A549 (cell line): ENCODE measurements at regions not wholly inside any gene's neighbourhood (a gene's known extent, or its start where the extent isn't known, plus 50 kb on each side); places are given as distances from the start of the nearest gene placed in this dataset.

Experiments used
- ATAC-seq, 2 experiments: fragments of 200-7000 bp in 1 of 2; fragments of >200 bp in 1 of 2; cut with Nextera tagmentation in 1 of 2; cut with Tn5 transposase in 1 of 2; 3 replicates each; pipeline versions ENCODE4 v1.8.0 to v1.9.1; 2018 to 2020; ENCODE audit warnings: mild to moderate bottlenecking in 1 of 2, moderate library complexity in 1 of 2
- CTCF ChIA-PET: fragments of 300-600 bp; sonication (Branson Sonifier 250); formaldehyde crosslinking; extraction: SDS; loops from one replicate; lab custom pipeline; 2021; ENCODE audit warnings: antibody characterized with exemption, inconsistent platforms; lab: Yijun Ruan, JAX
- POLR2A ChIA-PET: fragments of 350-600 bp; formaldehyde crosslinking; extraction: SDS; loops from one replicate; lab custom pipeline; 2021; ENCODE audit warnings: antibody characterized with exemption, inconsistent platforms; lab: Yijun Ruan, JAX
- DNase-seq, 2 experiments: peaks; one replicate each; pipeline versions ENCODE4 v3.0.0 to v3.0.0-alpha.2; 2011 to 2016; ENCODE audit warnings: low read depth in 1 of 2, low spot score in 1 of 2
- FAIRE-seq: peaks from 2 replicates; lab custom pipeline; 2011; peaks lifted over from hg19 to GRCh38; lab: Jason Lieb, UNC
- H3K27ac ChIP-seq, 2 experiments: fragments of >200 bp; sonication (Bioruptor Twin); formaldehyde crosslinking; 3 replicates each; pipeline ENCODE4 v1.5.1; 2016 to 2017
- H3K4me1 ChIP-seq: fragments of >200 bp; sonication (Bioruptor Twin); formaldehyde crosslinking; 3 replicates; pipeline ENCODE4 v1.6.1; 2016
- H3K4me2 ChIP-seq: fragments of >200 bp; sonication (Bioruptor Twin); formaldehyde crosslinking; 3 replicates; pipeline ENCODE4 v1.6.1; 2016
- H3K4me3 ChIP-seq: fragments of >200 bp; sonication (Bioruptor Twin); formaldehyde crosslinking; 3 replicates; pipeline ENCODE4 v1.5.1; 2016
- H3K9me3 ChIP-seq: fragments of >200 bp; sonication (Bioruptor Twin); formaldehyde crosslinking; 3 replicates; pipeline ENCODE4 v1.6.1; 2016
- EHF ChIP-seq: fragments of 250-450 bp; sonication (Bioruptor Pico); IDR thresholded peaks from 2 replicates; pipeline ENCODE4 v1.5.0; 2020; ENCODE audit warnings: mild to moderate bottlenecking
- EHMT2 ChIP-seq: fragments of 200-600 bp; sonication (generic); IDR thresholded peaks from 2 replicates; pipeline ENCODE4 v1.6.1; 2016; ENCODE audit warnings: antibody characterized with exemption, low read depth, mild to moderate bottlenecking, moderate library complexity
- EP300 ChIP-seq, 2 experiments: fragments of >200 bp; sonication (Bioruptor Twin); formaldehyde crosslinking; IDR thresholded peaks; 2 replicates in 1 of 2; 3 replicates in 1 of 2; pipeline ENCODE4 v1.6.1; 2016 to 2017
- ESRRA ChIP-seq: fragments of 150-350 bp; IDR thresholded peaks from 2 replicates; pipeline ENCODE4 v1.6.1; 2014; ENCODE audit warnings: mild to moderate bottlenecking, low read length, borderline replicate concordance
- FOSL2 ChIP-seq, 2 experiments: fragments of 450-650 bp in 1 of 2; fragments of >200 bp in 1 of 2; sonication (Bioruptor Twin) in 1 of 2; formaldehyde crosslinking; IDR thresholded peaks; 2 replicates each; pipeline versions ENCODE4 v1.5.0 to v1.6.1; 2016 to 2020; ENCODE audit warnings: mild to moderate bottlenecking in 1 of 2, moderate library complexity in 1 of 2
- FOXS1 ChIP-seq: fragments of 250-450 bp; sonication (Bioruptor Pico); IDR thresholded peaks from 2 replicates; pipeline ENCODE4 v1.5.0; 2020; ENCODE audit warnings: mild to moderate bottlenecking, moderate library complexity
- GATA3 ChIP-seq: IDR thresholded peaks from 2 replicates; pipeline ENCODE4 v1.6.1; 2012; ENCODE audit warnings: borderline replicate concordance
- HDAC2 ChIP-seq: fragments of 200-600 bp; sonication (generic); IDR thresholded peaks from 2 replicates; pipeline ENCODE4 v1.6.1; 2016
- HOXA7 ChIP-seq: fragments of 250-450 bp; sonication (Bioruptor Pico); IDR thresholded peaks from 2 replicates; pipeline ENCODE4 v1.5.0; 2020; ENCODE audit warnings: mild to moderate bottlenecking, moderate library complexity
- HOXB13 ChIP-seq: fragments of 250-450 bp; sonication (Bioruptor Pico); IDR thresholded peaks from 2 replicates; pipeline ENCODE4 v1.5.0; 2020; ENCODE audit warnings: low read depth, mild to moderate bottlenecking, moderate library complexity
- HOXB5 ChIP-seq: fragments of 250-450 bp; sonication (Bioruptor Pico); IDR thresholded peaks from 2 replicates; pipeline ENCODE4 v1.5.0; 2020; ENCODE audit warnings: mild to moderate bottlenecking, moderate library complexity
- JUN ChIP-seq, 2 experiments: fragments of >200 bp; sonication (Bioruptor Twin); formaldehyde crosslinking; IDR thresholded peaks; 2 replicates in 1 of 2; 3 replicates in 1 of 2; pipeline ENCODE4 v1.6.1; 2016 to 2017
- JUNB ChIP-seq: fragments of >200 bp; sonication (Bioruptor Twin); formaldehyde crosslinking; IDR thresholded peaks from 2 replicates; pipeline ENCODE4 v1.6.1; 2016
- KDM5A ChIP-seq: fragments of 200-600 bp; sonication (generic); IDR thresholded peaks from 2 replicates; pipeline ENCODE4 v1.6.1; 2016; ENCODE audit warnings: antibody characterized with exemption, mild to moderate bottlenecking
- MAFK ChIP-seq: fragments of 450-650 bp; IDR thresholded peaks from 2 replicates; pipeline ENCODE4 v1.6.1; 2014; ENCODE audit not compliant: partially characterized antibody
- MAZ ChIP-seq: fragments of 150-350 bp; IDR thresholded peaks from 2 replicates; pipeline ENCODE4 v1.6.1; 2014; ENCODE audit warnings: antibody characterized with exemption, low read depth, low read length, borderline replicate concordance
- MYC ChIP-seq: IDR thresholded peaks from 2 replicates; pipeline ENCODE4 v1.6.1; 2012; ENCODE audit warnings: mild to moderate bottlenecking, inconsistent platforms, low read length, improper control_type of control experiment, borderline replicate concordance
- NR3C1 ChIP-seq: fragments of >200 bp; sonication (Bioruptor Twin); formaldehyde crosslinking; IDR thresholded peaks from 3 replicates; pipeline ENCODE4 v1.6.1; 2017
- PHF8 ChIP-seq: fragments of 200-600 bp; sonication (generic); IDR thresholded peaks from 2 replicates; pipeline ENCODE4 v1.6.1; 2016; ENCODE audit warnings: low read depth, mild to moderate bottlenecking, antibody characterized with exemption, moderate library complexity, borderline replicate concordance
- POLR2A ChIP-seq: IDR thresholded peaks from 2 replicates; pipeline ENCODE4 v1.6.1; 2012; ENCODE audit warnings: mild to moderate bottlenecking, low read length
- RCOR1 ChIP-seq: fragments of 150-350 bp; IDR thresholded peaks from 2 replicates; pipeline ENCODE4 v1.6.1; 2014; ENCODE audit warnings: antibody characterized with exemption, low read length, low read depth
- RFX5 ChIP-seq: fragments of 450-650 bp; IDR thresholded peaks from 2 replicates; pipeline ENCODE4 v1.7.1; 2014; ENCODE audit warnings: antibody characterized with exemption, mild to moderate bottlenecking, moderate library complexity
- RNF2 ChIP-seq: fragments of 200-600 bp; sonication (generic); IDR thresholded peaks from 2 replicates; pipeline ENCODE4 v1.6.1; 2016; ENCODE audit warnings: low read depth, mild to moderate bottlenecking, antibody characterized with exemption, moderate library complexity, borderline replicate concordance
- SREBF2 ChIP-seq: fragments of 450-650 bp; IDR thresholded peaks from 2 replicates; pipeline ENCODE4 v1.6.1; 2014; ENCODE audit warnings: mild to moderate bottlenecking, moderate library complexity
- ZC3H11A ChIP-seq: fragments of 450-650 bp; IDR thresholded peaks from 2 replicates; pipeline ENCODE4 v1.6.1; 2014; ENCODE audit warnings: antibody characterized with exemption, mild to moderate bottlenecking
- ZFP36 ChIP-seq: fragments of 450-650 bp; IDR thresholded peaks from 2 replicates; pipeline ENCODE4 v1.6.1; 2014; ENCODE audit warnings: borderline replicate concordance; ENCODE audit not compliant: partially characterized antibody
- ZNF302 ChIP-seq: fragments of 250-450 bp; sonication (Bioruptor Pico); IDR thresholded peaks from 2 replicates; pipeline ENCODE4 v1.9.0; 2021; ENCODE audit warnings: inconsistent platforms, mild to moderate bottlenecking, moderate library complexity
- WGBS: methylation state at CpG from one replicate; pipeline ENCODE4 v1.1.6; 2017; ENCODE audit errors: missing lambda C conversion rate; 5-methylcytosine and 5-hydroxymethylcytosine counted together
- TF ChIP-seq, protein P1 (sequence below): IDR thresholded peaks from 2 replicates; pipeline ENCODE4 v1.6.1; 2012; ENCODE audit warnings: low read depth, borderline replicate concordance
- TF ChIP-seq, protein P2 (sequence below): fragments of 450-650 bp; IDR thresholded peaks from 2 replicates; pipeline ENCODE4 v1.6.1; 2014; ENCODE audit warnings: antibody characterized with exemption
- TF ChIP-seq, protein P3 (sequence below): fragments of 250-450 bp; sonication (Bioruptor Pico); IDR thresholded peaks from 2 replicates; pipeline ENCODE4 v1.5.0; 2020; ENCODE audit warnings: low read depth, mild to moderate bottlenecking, moderate library complexity
- TF ChIP-seq, protein P4 (sequence below): fragments of >200 bp; sonication (Bioruptor Twin); formaldehyde crosslinking; IDR thresholded peaks from 3 replicates; pipeline ENCODE4 v1.6.1; 2016

DNA sequence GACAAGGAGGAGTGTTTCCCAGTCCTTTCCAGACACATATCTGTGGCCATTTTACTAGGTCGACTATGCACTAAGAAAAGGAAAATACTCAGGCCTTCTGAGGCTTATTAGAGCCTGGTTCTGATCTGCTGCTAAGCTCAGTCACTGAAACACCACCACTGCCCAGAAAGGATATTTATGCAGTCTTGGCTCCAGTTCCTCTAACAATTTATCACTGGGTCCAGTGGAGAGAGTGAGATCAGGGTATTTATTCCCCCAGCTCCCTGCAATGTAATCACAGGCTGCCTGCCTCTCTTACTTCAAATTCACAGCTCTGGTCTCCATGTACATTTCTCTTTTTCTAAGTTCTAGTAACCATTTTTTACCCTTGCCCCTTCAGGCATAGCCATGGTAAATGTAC is 81.6 kb upstream of the INPP4B start:
- Histone ChIP-seq H3K27ac (no peak overlapping the region), H3K4me3 (no peak overlapping the region), H3K4me1 (no peaks in the 10 kb centered on the region), H3K4me2 (no peak overlapping the region), H3K9me3 (no peaks in the 10 kb centered on the region)
- WGBS, result 0% methylated on average over 1 of the region's 1 CpG
- ChIA-PET CTCF (no interaction called here), POLR2A (no interaction called here)
- TF ChIP-seq RFX5, result no peak
- TF ChIP-seq JUNB, result no peak
- TF ChIP-seq PHF8, result no peak
- TF ChIP-seq EP300 (IDR thresholded peaks at IDR 0.05), result no peak
- TF ChIP-seq SREBF2, result no peak
- no peak for TF ChIP-seq FOXS1 (CRISPR knock-in tag)
- no peak for TF ChIP-seq ZFP36
- no peak for TF ChIP-seq HDAC2
- no peak for TF ChIP-seq ESRRA
- no peak for TF ChIP-seq MAZ
- no peak for TF ChIP-seq RNF2
- no peak for TF ChIP-seq HOXB13 (CRISPR knock-in tag)
- TF ChIP-seq, protein P1, sequence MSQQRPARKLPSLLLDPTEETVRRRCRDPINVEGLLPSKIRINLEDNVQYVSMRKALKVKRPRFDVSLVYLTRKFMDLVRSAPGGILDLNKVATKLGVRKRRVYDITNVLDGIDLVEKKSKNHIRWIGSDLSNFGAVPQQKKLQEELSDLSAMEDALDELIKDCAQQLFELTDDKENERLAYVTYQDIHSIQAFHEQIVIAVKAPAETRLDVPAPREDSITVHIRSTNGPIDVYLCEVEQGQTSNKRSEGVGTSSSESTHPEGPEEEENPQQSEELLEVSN, result no peak
- no peak for TF ChIP-seq FOSL2 (IDR thresholded peaks at IDR 0.05)
- TF ChIP-seq FOSL2 (CRISPR knock-in tag; IDR thresholded peaks at IDR 0.05), result no peak
- ATAC-seq (no peak), DNase-seq (no peak), FAIRE-seq (no peak)

DNA sequence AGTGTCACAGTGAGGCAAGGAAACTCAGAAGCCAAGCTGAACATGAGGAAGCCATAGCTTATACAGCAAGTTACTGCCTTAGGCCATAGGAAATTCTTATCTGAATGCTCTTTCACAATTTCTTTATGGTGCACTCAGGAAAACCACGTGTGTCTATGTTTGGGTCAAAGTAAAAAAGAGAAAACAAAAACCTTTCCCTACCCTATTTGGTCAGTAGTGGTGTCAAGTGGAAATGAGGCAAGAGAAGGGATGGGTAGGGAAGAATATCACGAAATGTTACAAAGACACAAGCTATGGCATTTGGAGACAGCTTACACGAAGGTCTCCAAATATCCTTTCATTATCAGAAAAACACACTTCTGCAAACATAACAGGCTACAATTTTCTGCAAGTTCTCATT is 83.4 kb upstream of the INPP4B start:
- Histone ChIP-seq H3K4me1 (no peaks in the 10 kb centered on the region), H3K9me3 (no peaks in the 10 kb centered on the region), H3K27ac (no peak overlapping the region), H3K4me3 (no peak overlapping the region), H3K4me2 (no peak overlapping the region)
- ATAC-seq (no peak), FAIRE-seq (no peak), DNase-seq (no peak)
- ChIA-PET CTCF (no interaction called here), POLR2A (no interaction called here)
- 11% methylated on average over 3 of the region's 3 CpGs for WGBS
- TF ChIP-seq RNF2, result no peak
- TF ChIP-seq, protein P2, sequence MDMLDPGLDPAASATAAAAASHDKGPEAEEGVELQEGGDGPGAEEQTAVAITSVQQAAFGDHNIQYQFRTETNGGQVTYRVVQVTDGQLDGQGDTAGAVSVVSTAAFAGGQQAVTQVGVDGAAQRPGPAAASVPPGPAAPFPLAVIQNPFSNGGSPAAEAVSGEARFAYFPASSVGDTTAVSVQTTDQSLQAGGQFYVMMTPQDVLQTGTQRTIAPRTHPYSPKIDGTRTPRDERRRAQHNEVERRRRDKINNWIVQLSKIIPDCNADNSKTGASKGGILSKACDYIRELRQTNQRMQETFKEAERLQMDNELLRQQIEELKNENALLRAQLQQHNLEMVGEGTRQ, result no peak
- no peak for TF ChIP-seq MYC
- no peak for TF ChIP-seq PHF8
- TF ChIP-seq MAFK, result no peak
- no peak for TF ChIP-seq NR3C1
- TF ChIP-seq, protein P3, sequence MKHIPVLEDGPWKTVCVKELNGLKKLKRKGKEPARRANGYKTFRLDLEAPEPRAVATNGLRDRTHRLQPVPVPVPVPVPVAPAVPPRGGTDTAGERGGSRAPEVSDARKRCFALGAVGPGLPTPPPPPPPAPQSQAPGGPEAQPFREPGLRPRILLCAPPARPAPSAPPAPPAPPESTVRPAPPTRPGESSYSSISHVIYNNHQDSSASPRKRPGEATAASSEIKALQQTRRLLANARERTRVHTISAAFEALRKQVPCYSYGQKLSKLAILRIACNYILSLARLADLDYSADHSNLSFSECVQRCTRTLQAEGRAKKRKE (CRISPR knock-in tag), result no peak
- TF ChIP-seq EHMT2, result no peak
- no peak for TF ChIP-seq KDM5A

DNA sequence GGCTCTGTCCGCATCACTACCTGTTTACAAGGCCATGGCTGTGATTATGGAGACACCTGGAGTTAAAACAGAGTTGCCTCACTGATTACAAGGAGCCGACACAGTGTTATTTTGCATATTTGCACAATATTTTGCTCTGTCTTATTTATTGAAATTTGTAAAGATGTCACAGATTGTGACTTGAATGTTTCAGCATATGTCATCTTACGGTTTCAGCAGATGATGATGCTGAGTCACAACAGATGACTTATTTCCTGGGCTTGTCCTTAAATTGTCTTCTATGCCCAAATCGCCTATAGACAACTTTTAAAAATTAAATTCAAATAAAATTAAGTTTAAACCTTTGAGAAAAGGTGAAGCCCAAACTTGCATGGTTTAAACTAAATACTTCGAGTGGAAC is 87.1 kb upstream of the INPP4B start:
- ChIA-PET CTCF (no interaction called here), POLR2A (no interaction called here)
- H3K9me3 ChIP-seq, result no peaks in the 10 kb centered on the region
- H3K4me2 ChIP-seq, result no peak overlapping the region
- H3K4me3 ChIP-seq, result no peak overlapping the region
- no peaks in the 10 kb centered on the region for H3K4me1 ChIP-seq
- no peak overlapping the region for H3K27ac ChIP-seq
- TF ChIP-seq ZNF302 (no peak), HOXA7 (no peak), JUN (IDR thresholded peaks at IDR 0.05) (no peak), GATA3 (no peak), JUNB (no peak), EHF (CRISPR knock-in tag) (no peak), POLR2A (no peak), PHF8 (no peak), FOSL2 (IDR thresholded peaks at IDR 0.05) (no peak), FOSL2 (CRISPR knock-in tag; IDR thresholded peaks at IDR 0.05) (no peak), RCOR1 (no peak), ZC3H11A (no peak), HOXB5 (CRISPR knock-in tag) (no peak)
- TF ChIP-seq, protein P4, sequence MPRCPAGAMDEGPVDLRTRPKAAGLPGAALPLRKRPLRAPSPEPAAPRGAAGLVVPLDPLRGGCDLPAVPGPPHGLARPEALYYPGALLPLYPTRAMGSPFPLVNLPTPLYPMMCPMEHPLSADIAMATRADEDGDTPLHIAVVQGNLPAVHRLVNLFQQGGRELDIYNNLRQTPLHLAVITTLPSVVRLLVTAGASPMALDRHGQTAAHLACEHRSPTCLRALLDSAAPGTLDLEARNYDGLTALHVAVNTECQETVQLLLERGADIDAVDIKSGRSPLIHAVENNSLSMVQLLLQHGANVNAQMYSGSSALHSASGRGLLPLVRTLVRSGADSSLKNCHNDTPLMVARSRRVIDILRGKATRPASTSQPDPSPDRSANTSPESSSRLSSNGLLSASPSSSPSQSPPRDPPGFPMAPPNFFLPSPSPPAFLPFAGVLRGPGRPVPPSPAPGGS, result no peak
- TF ChIP-seq, protein P1, result no peak
- DNase-seq, result no peak
- WGBS, result 50% methylated on average over 4 of the region's 5 CpGs
- no peak for FAIRE-seq
- ATAC-seq, result no peak
